ENCODE measurements at regions not wholly inside any gene's neighbourhood (a gene's known extent, or its start where the extent isn't known, plus 50 kb on each side); places are given as distances from the start of the nearest gene placed in this dataset.

GRCh38 chr6:145546265-145546664, 189.1 kb downstream of the EPM2A start:
- H3K4me2 ChIP-seq = no peak overlapping the region
- no peaks in the 10 kb centered on the region for H3K79me2 ChIP-seq (ENCODE audit: insufficient read depth, low read depth)
- no peak for TF ChIP-seq CTCF (conservative IDR thresholded peaks at IDR 0.05; ENCODE audit: low read depth, low read length)
- H3K27me3 ChIP-seq (ENCODE audit: insufficient read depth, low read depth) = no peaks in the 10 kb centered on the region
- H4K20me1 ChIP-seq (ENCODE audit: insufficient read depth) = no peaks in the 10 kb centered on the region
- H3K4me3 ChIP-seq (IDR thresholded peaks at IDR 0.05; ENCODE audit: insufficient read depth, low read depth, low read length) = no peak overlapping the region
- H3K4me1 ChIP-seq (ENCODE audit: low read depth, poor library complexity, severe bottlenecking) = no peaks in the 10 kb centered on the region
- no peak overlapping the region for H3K27ac ChIP-seq
- no peaks in the 10 kb centered on the region for H3K36me3 ChIP-seq (ENCODE audit: insufficient read depth)
- H2AFZ ChIP-seq (ENCODE audit: low read depth) = no peak overlapping the region
- no peak overlapping the region for H3K9ac ChIP-seq

DNA sequence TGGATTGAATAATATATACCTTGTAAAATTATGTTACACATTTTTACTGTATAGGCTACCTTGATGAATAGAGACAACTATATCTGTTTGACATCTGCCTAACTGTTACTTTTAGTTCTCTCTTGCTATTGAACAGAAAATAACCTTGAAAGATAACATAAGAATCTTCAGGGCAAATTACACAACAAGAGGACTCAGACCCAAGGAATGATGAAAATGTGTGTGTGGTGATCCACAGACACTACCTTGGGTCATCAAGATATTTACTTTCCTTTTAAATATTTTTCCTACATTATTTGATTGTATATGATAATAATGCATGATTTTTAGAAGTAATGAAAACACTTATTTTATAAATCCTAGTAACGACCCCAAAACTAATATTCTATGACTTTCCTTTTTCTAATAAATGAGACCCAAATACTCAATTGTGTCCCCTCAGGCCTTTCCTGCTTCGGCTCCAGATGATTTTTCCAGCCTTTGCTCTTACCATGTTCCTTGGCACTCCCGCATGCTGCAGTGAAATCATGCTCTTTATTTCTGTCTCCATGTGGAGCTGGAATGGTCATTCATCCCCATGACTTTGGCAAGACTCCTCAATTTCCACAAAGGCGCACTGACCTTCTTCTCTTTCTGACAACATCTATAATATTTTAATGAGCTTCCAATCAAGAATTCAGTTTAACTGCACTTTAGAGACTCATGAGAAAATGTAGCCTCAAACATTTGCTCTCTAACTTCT, 187.6 kb downstream of the EPM2A start:
- Histone ChIP-seq H3K27me3 (ENCODE audit: insufficient read depth, low read depth) (no peaks in the 10 kb centered on the region), H3K4me1 (ENCODE audit: low read depth, poor library complexity, severe bottlenecking) (no peaks in the 10 kb centered on the region), H4K20me1 (ENCODE audit: insufficient read depth) (no peaks in the 10 kb centered on the region), H3K36me3 (ENCODE audit: insufficient read depth) (no peaks in the 10 kb centered on the region), H3K9ac (no peak overlapping the region), H3K4me3 (IDR thresholded peaks at IDR 0.05; ENCODE audit: insufficient read depth, low read depth, low read length) (no peak overlapping the region), H3K79me2 (ENCODE audit: insufficient read depth, low read depth) (no peaks in the 10 kb centered on the region), H2AFZ (ENCODE audit: low read depth) (no peak overlapping the region), H3K4me2 (no peak overlapping the region), H3K27ac (no peak overlapping the region)
- TF ChIP-seq CTCF (conservative IDR thresholded peaks at IDR 0.05; ENCODE audit: low read depth, low read length) = no peak

GRCh38 chr6:145548933-145549648, 186.2 kb downstream of the EPM2A start:
- no peaks in the 10 kb centered on the region for H3K27me3 ChIP-seq (ENCODE audit: insufficient read depth, low read depth)
- no peak overlapping the region for H3K4me2 ChIP-seq
- H2AFZ ChIP-seq (ENCODE audit: low read depth) = no peak overlapping the region
- no peaks in the 10 kb centered on the region for H3K4me1 ChIP-seq (ENCODE audit: low read depth, poor library complexity, severe bottlenecking)
- no peaks in the 10 kb centered on the region for H3K79me2 ChIP-seq (ENCODE audit: insufficient read depth, low read depth)
- no peak overlapping the region for H3K9ac ChIP-seq
- H3K4me3 ChIP-seq (IDR thresholded peaks at IDR 0.05; ENCODE audit: insufficient read depth, low read depth, low read length) = no peak overlapping the region
- TF ChIP-seq CTCF (conservative IDR thresholded peaks at IDR 0.05; ENCODE audit: low read depth, low read length) = no peak
- H3K36me3 ChIP-seq (ENCODE audit: insufficient read depth) = no peaks in the 10 kb centered on the region
- no peaks in the 10 kb centered on the region for H4K20me1 ChIP-seq (ENCODE audit: insufficient read depth)
- no peak overlapping the region for H3K27ac ChIP-seq

GRCh38 chr6:145551164-145551563, 184.2 kb downstream of the EPM2A start:
- Histone ChIP-seq H2AFZ (ENCODE audit: low read depth) (no peak overlapping the region), H4K20me1 (ENCODE audit: insufficient read depth) (no peaks in the 10 kb centered on the region), H3K27ac (no peak overlapping the region), H3K4me2 (no peak overlapping the region), H3K4me3 (IDR thresholded peaks at IDR 0.05; ENCODE audit: insufficient read depth, low read depth, low read length) (no peak overlapping the region), H3K27me3 (ENCODE audit: insufficient read depth, low read depth) (no peaks in the 10 kb centered on the region), H3K4me1 (ENCODE audit: low read depth, poor library complexity, severe bottlenecking) (no peaks in the 10 kb centered on the region), H3K9ac (no peak overlapping the region), H3K36me3 (ENCODE audit: insufficient read depth) (no peaks in the 10 kb centered on the region), H3K79me2 (ENCODE audit: insufficient read depth, low read depth) (no peaks in the 10 kb centered on the region)
- no peak for TF ChIP-seq CTCF (conservative IDR thresholded peaks at IDR 0.05; ENCODE audit: low read depth, low read length)

All from KMS-11 (cell line).